GM10266 (cell line): ENCODE measurements at regions not wholly inside any gene's neighbourhood (a gene's known extent, or its start where the extent isn't known, plus 50 kb on each side); places are given as distances from the start of the nearest gene placed in this dataset.
A peak's percentile ranks its signal among the peaks of the same experiment; 100 is the strongest.

Source experiments
- DNase-seq: peaks from one replicate; pipeline ENCODE4 v3.0.0; 2012; ENCODE audit errors: extremely low spot score
- CTCF ChIP-seq: IDR thresholded peaks from 2 replicates; pipeline ENCODE4 v1.5.1; 2012; ENCODE audit warnings: mild to moderate bottlenecking, low read depth; ENCODE audit not compliant: control insufficient read depth, insufficient read depth; ENCODE audit errors: missing control alignments

- no peak for TF ChIP-seq CTCF
- DNase-seq = no peak
Measured at GRCh38 chr7:86980223-86980622, 79.2 kb downstream of the ELAPOR2 start.

GRCh38 chr7:86978808-86979506 is 80.5 kb downstream of the ELAPOR2 start:
- DNase-seq = peak; percentile 13
- no peak for TF ChIP-seq CTCF

GRCh38 chr7:86976958-86977357 is 82.5 kb downstream of the ELAPOR2 start:
- DNase-seq = no peak
- TF ChIP-seq CTCF = no peak

GRCh38 chr7:86975914-86976313 is 83.5 kb downstream of the ELAPOR2 start:
- no peak for DNase-seq
- no peak for TF ChIP-seq CTCF

- no peak for TF ChIP-seq CTCF
- DNase-seq = no peak
Measured at GRCh38 chr7:86975449-86975848, 84.0 kb downstream of the ELAPOR2 start.

- no peak for TF ChIP-seq CTCF
- no peak for DNase-seq
Measured at GRCh38 chr7:86972072-86972471, 87.4 kb downstream of the ELAPOR2 start.

GRCh38 chr7:86970986-86971385 is 88.5 kb downstream of the ELAPOR2 start:
- no peak for TF ChIP-seq CTCF
- DNase-seq = no peak
